Endothelial cell of umbilical vein (primary cell): ENCODE measurements at regions not wholly inside any gene's neighbourhood (a gene's known extent, or its start where the extent isn't known, plus 50 kb on each side); places are given as distances from the start of the nearest gene placed in this dataset.

Experiments
- BruUV-seq: library from RNA; stranded (reverse); fragments of 400-500 nt; replicated peaks from 2 replicates; lab custom pipeline; 2021; lab: Mats Ljungman, UMichigan
- CTCF ChIA-PET: fragments of 300-600, 350-600 bp; sonication (Branson Sonifier 250); formaldehyde crosslinking; loops from one replicate; lab custom pipeline; 2021; ENCODE audit warnings: antibody characterized with exemption, inconsistent platforms; lab: Charles Lee
- POLR2A ChIA-PET: fragments of 300-600, 350-600 bp; sonication (Branson Sonifier 250); formaldehyde crosslinking; loops from one replicate; lab custom pipeline; 2021; ENCODE audit warnings: antibody characterized with exemption, inconsistent platforms; lab: Charles Lee
- DNase-seq: peaks from one replicate; pipeline ENCODE4 v3.0.0-alpha.2; 2011; ENCODE audit warnings: low read depth, low spot score
- FAIRE-seq: peaks from 2 replicates; lab custom pipeline; 2011; peaks lifted over from hg19 to GRCh38; lab: Jason Lieb, UNC
- H2AFZ ChIP-seq: 2 replicates; pipeline ENCODE4 v1.6.0; 2012; ENCODE audit warnings: low read depth, low read length, control low read depth, inconsistent platforms
- H3K27ac ChIP-seq: 2 replicates; pipeline ENCODE4 v1.5.1; 2011; ENCODE audit warnings: low read depth, mild to moderate bottlenecking, control low read depth, low read length, moderate library complexity; ENCODE audit not compliant: insufficient read depth
- H3K27me3 ChIP-seq, 2 experiments: 2 replicates each; pipeline versions ENCODE4 v1.6.0 to v1.6.1; 2011; ENCODE audit warnings: low read length in 2 of 2, mixed read lengths in 1 of 2; ENCODE audit not compliant: control insufficient read depth in 2 of 2, insufficient read depth in 2 of 2
- H3K36me3 ChIP-seq, 2 experiments: 2 replicates in 1 of 2; 3 replicates in 1 of 2; pipeline ENCODE4 v1.5.1; 2011; ENCODE audit warnings: low read length in 2 of 2, mild to moderate bottlenecking in 1 of 2, moderate library complexity in 1 of 2; ENCODE audit not compliant: control insufficient read depth in 2 of 2, insufficient read depth in 2 of 2; ENCODE audit errors: extremely low read depth in 1 of 2
- H3K4me1 ChIP-seq: 3 replicates; pipeline ENCODE4 v1.5.1; 2011; ENCODE audit warnings: mild to moderate bottlenecking, low read length; ENCODE audit not compliant: control insufficient read depth, insufficient read depth; ENCODE audit errors: extremely low read depth
- H3K4me2 ChIP-seq: 2 replicates; pipeline ENCODE4 v1.6.1; 2011; ENCODE audit warnings: low read length, control low read depth, mixed read lengths; ENCODE audit not compliant: insufficient read depth
- H3K4me3 ChIP-seq, 3 experiments: fragments of 200-600 bp in 1 of 3; sonication (generic), shearing (Covaris generic) in 1 of 3; replicated peaks in 1 of 3; 2 replicates each; pipeline ENCODE4 v1.5.1; 2011 to 2016; ENCODE audit warnings: control low read depth in 3 of 3, low read length in 3 of 3, mild to moderate bottlenecking in 2 of 3, inconsistent platforms in 1 of 3, low read depth in 1 of 3, moderate library complexity in 1 of 3; ENCODE audit not compliant: insufficient read depth in 1 of 3
- H3K79me2 ChIP-seq: 2 replicates; pipeline ENCODE4 v1.6.0; 2012; ENCODE audit warnings: low read length, inconsistent platforms; ENCODE audit not compliant: control insufficient read depth, insufficient read depth
- H3K9ac ChIP-seq: replicated peaks from 2 replicates; pipeline ENCODE3; 2011; ENCODE audit warnings: low read length, control low read depth; ENCODE audit not compliant: insufficient read depth; ENCODE audit errors: extremely low read depth
- H3K9me1 ChIP-seq: replicated peaks from 3 replicates; pipeline ENCODE4 v1.6.0; 2011; ENCODE audit warnings: mild to moderate bottlenecking, low read length; ENCODE audit not compliant: control insufficient read depth, insufficient read depth; ENCODE audit errors: extremely low read depth
- H3K9me3 ChIP-seq: replicated peaks from 2 replicates; pipeline ENCODE4 v1.5.1; 2012; ENCODE audit warnings: low read length, inconsistent platforms; ENCODE audit not compliant: control insufficient read depth, insufficient read depth
- H4K20me1 ChIP-seq: replicated peaks from 2 replicates; pipeline ENCODE3; 2011; ENCODE audit warnings: mild to moderate bottlenecking, low read length; ENCODE audit not compliant: control insufficient read depth, insufficient read depth; ENCODE audit errors: extremely low read depth
- CTCF ChIP-seq, 2 donors: IDR thresholded peaks; 1 replicate in 1 of 2; 2 replicates in 1 of 2; pipeline ENCODE4 v1.5.1; 2011; ENCODE audit warnings: low read length in 2 of 2, mild to moderate bottlenecking in 2 of 2, moderate library complexity in 2 of 2, control low read depth in 1 of 2, inconsistent platforms in 1 of 2, low read depth in 1 of 2; ENCODE audit not compliant: insufficient read depth in 1 of 2; ENCODE audit errors: extremely low read depth in 1 of 2
- EZH2 ChIP-seq: IDR thresholded peaks from 2 replicates; pipeline ENCODE4 v1.6.1; 2012; ENCODE audit warnings: borderline replicate concordance, low read depth, mild to moderate bottlenecking, moderate library complexity, low read length, inconsistent platforms; ENCODE audit not compliant: severe bottlenecking
- FOS ChIP-seq: IDR thresholded peaks from 2 replicates; pipeline ENCODE4 v1.6.1; 2011; ENCODE audit warnings: mild to moderate bottlenecking, low read length, moderate library complexity, borderline replicate concordance; ENCODE audit not compliant: insufficient read depth
- GATA2 ChIP-seq: IDR thresholded peaks from 2 replicates; pipeline ENCODE4 v1.7.0; 2011; ENCODE audit warnings: low read depth, mild to moderate bottlenecking, moderate library complexity, mixed read lengths, low read length; ENCODE audit not compliant: insufficient read length, insufficient read depth
- JUN ChIP-seq: IDR thresholded peaks from 2 replicates; pipeline ENCODE4 v1.6.1; 2011; ENCODE audit warnings: borderline replicate concordance, low read depth; ENCODE audit not compliant: insufficient read length, insufficient read depth
- MYC ChIP-seq: IDR thresholded peaks from one replicate; pipeline ENCODE4 v1.6.1; 2011; ENCODE audit warnings: mild to moderate bottlenecking, low read depth, low read length
- POLR2A ChIP-seq: IDR thresholded peaks from 2 replicates; pipeline ENCODE4 v1.6.1; 2012; ENCODE audit warnings: low read depth, mild to moderate bottlenecking, control low read depth, low read length
- POLR2AphosphoS5 ChIP-seq: IDR thresholded peaks from 2 replicates; pipeline ENCODE4 v1.6.1; 2012; ENCODE audit warnings: low read depth, mild to moderate bottlenecking, control low read depth, low read length, moderate library complexity; ENCODE audit not compliant: insufficient read depth
- dilution Hi-C: fragments of 300-500 bp; cut with MboI; formaldehyde crosslinking; loops from one replicate; pipeline ENCODE4 v1.15.0; 2019; ENCODE audit warnings: low sequenced_read_pairs; ENCODE audit not compliant: extremely low pct_ligation_motif_present
- intact Hi-C: fragments of 100-400 bp; cut with micrococcal nuclease; formaldehyde crosslinking; loops from one replicate; pipeline ENCODE4 v1.10.0; 2022
- TF ChIP-seq, protein P1 (sequence below): IDR thresholded peaks from 2 replicates; pipeline ENCODE4 v1.6.1; 2011; ENCODE audit not compliant: insufficient read depth, insufficient read length

GRCh38 chrX:6685489-6685888 is 150.6 kb upstream of the VCX3A start:
- Histone ChIP-seq H3K36me3 (no peaks in the 10 kb centered on the region), H2AFZ (no peak overlapping the region), H3K27ac (no peak overlapping the region), H3K9ac (no peak overlapping the region), H3K27me3 (no peaks in the 10 kb centered on the region), H3K9me1 (no peaks in the 10 kb centered on the region), H3K4me1 (no peaks in the 10 kb centered on the region), H4K20me1 (no peaks in the 10 kb centered on the region), H3K4me2 (no peak overlapping the region), H3K79me2 (no peaks in the 10 kb centered on the region), H3K4me3 (no peak overlapping the region), H3K9me3 (no peaks in the 10 kb centered on the region)
- FAIRE-seq (no peak), DNase-seq (no peak)
- BruUV-seq = no TSS peak
- intact Hi-C loops = no loop called here
- CTCF ChIA-PET = no interaction called here
- POLR2A ChIA-PET = no interaction called here
- TF ChIP-seq JUN (no peak), CTCF (IDR thresholded peaks at IDR 0.05; ENCODE audit: extremely low read depth in 1 of 2, insufficient read depth in 1 of 2, low read depth in 1 of 2, low read length in 2 of 2) (no peak), MYC (no peak), EZH2 (no peak), GATA2 (no peak), POLR2AphosphoS5 (no peak), FOS (no peak), POLR2A (no peak)
- TF ChIP-seq, protein P1, sequence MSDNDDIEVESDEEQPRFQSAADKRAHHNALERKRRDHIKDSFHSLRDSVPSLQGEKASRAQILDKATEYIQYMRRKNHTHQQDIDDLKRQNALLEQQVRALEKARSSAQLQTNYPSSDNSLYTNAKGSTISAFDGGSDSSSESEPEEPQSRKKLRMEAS = no peak
- dilution Hi-C loops = no loop called here
